22Rv1 (cell line): ENCODE measurements at regions not wholly inside any gene's neighbourhood (a gene's known extent, or its start where the extent isn't known, plus 50 kb on each side); places are given as distances from the start of the nearest gene placed in this dataset.

Experiments used
- H3K27ac ChIP-seq: fragments of 450-650 bp; 2 replicates; pipeline ENCODE4 v1.5.1; 2017
- ZFX ChIP-seq: fragments of 450-650 bp; IDR thresholded peaks from 2 replicates; pipeline ENCODE4 v1.6.1; 2017; ENCODE audit warnings: antibody characterized with exemption, borderline replicate concordance
- TF ChIP-seq, protein P1 (sequence below): fragments of 450-650 bp; IDR thresholded peaks from 2 replicates; pipeline ENCODE4 v1.5.1; 2017; ENCODE audit warnings: mild to moderate bottlenecking

DNA sequence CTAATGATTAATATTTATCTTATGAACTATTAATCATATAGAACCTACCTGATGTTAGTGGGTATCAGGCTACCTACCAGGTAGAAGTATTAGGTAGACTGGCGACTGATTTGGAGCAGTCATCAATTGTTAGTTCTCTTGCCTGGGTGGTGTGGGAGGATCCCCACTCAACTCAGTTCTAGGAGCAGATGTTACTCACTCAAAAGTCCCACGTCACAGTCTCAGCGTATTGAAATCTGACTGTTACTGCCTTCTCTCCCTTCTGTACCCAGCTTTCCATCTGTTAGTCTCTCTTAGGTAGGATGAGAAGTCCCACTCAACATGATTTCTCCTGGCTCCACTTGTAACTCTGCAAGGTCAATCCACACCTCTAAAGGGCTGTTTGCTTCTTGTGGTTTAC, 102.7 kb downstream of the OLFM4 start:
- no peak overlapping the region for H3K27ac ChIP-seq
- TF ChIP-seq, protein P1, sequence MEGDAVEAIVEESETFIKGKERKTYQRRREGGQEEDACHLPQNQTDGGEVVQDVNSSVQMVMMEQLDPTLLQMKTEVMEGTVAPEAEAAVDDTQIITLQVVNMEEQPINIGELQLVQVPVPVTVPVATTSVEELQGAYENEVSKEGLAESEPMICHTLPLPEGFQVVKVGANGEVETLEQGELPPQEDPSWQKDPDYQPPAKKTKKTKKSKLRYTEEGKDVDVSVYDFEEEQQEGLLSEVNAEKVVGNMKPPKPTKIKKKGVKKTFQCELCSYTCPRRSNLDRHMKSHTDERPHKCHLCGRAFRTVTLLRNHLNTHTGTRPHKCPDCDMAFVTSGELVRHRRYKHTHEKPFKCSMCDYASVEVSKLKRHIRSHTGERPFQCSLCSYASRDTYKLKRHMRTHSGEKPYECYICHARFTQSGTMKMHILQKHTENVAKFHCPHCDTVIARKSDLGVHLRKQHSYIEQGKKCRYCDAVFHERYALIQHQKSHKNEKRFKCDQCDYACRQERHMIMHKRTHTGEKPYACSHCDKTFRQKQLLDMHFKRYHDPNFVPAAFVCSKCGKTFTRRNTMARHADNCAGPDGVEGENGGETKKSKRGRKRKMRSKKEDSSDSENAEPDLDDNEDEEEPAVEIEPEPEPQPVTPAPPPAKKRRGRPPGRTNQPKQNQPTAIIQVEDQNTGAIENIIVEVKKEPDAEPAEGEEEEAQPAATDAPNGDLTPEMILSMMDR: no peak
- no peak for TF ChIP-seq ZFX

DNA sequence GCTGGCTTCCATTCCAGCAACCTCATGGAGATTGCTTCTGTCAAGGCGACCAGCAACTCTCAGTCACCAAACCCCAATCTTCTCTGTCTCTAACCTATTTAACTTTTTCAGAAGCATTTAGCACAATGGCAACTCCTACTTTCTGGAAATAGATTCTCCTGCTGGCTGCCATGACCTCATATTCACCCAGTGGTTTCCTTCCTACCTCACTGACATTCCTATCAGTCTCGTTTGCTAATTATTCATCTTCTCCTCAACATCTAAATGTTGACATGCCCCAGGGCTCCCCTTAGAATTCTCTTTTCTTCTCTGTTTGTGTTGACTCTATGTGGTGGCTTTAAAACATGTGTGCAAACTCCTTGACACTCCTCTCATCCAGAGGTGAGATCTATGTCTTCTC, 106.7 kb downstream of the OLFM4 start:
- TF ChIP-seq, protein P1: no peak
- no peak for TF ChIP-seq ZFX
- no peak overlapping the region for H3K27ac ChIP-seq

DNA sequence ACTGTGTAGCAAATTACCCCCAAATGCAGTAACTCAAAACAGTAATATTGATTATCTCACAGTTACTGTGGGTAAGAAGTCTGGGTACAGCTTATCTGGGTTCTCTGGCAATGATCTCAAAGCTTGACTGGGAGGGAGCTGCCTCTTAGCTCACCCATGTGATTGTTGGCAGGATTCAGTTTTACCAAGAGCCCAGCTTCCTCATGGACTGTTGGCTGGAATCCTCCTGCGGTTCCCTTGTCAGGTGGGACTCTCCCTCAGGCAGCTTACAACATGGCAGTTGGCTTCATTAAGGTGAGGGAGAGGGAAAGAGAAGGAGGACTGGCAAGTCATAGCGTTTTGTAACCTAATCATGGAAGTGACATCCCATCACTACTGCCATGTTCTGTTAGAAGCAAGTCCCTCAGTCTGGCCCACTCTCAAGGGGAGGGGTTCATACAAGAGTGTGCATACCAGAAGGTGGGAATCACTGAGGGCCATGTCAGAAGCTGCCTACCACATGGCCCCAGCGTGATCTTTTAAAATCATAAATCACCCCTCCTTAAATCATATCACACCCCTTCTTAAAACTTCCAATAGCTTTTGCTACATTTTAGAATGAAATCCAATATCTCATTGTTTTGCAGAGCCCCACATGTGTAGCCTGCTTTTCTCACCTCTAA, 108.1 kb downstream of the OLFM4 start:
- H3K27ac ChIP-seq: no peak overlapping the region
- TF ChIP-seq, protein P1: no peak
- TF ChIP-seq ZFX: no peak

DNA sequence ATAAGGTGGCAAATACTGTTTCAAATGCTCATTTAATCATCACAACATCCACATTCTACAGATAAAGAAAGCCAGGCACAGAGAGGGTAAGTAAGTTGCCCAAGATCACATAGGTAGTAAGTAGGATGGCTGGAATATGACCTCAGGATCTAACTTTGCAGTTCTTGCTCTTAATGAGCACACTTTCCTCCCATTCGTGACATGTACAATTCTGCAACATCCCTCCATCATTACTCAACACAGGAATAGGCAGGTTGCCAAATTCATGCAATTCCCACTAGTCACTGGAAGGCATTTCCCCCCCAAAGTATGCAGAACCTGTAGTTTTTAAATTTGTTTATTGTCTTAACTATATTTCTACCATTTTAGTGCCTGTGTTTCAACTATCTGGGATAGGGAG, 109.2 kb downstream of the OLFM4 start:
- H3K27ac ChIP-seq: no peak overlapping the region
- no peak for TF ChIP-seq ZFX
- TF ChIP-seq, protein P1: no peak

DNA sequence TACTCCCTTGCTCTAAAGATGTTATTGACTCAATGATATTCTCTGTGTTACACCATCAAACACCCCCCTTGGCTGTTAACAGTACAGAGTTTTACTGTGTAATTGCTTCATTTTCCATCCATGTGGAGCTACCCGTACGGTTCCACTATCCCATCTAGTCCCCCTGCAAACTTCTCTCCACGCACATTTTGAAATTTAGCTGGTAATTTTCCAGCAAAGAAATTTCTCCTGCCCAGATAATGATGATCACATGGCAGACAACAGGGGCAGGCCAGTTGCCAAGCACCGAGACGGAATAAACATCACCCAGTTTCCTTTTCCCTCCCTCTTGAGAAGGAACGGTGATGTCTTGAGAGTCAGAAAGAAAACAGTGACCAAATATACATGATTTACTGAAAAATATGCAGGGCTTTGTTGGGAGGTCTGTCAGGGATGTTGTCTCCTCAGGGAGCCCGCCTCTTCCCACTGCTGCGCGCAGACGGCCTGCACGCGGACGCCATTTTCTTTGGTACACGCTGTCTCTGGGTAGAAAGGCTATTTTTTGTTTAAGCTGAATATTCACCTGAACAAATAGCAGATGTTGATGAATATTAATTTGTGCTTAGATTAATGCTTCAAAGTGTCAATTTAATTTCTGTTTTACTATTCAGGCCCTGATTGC, 109.9 kb downstream of the OLFM4 start:
- TF ChIP-seq ZFX: no peak
- TF ChIP-seq, protein P1: no peak
- H3K27ac ChIP-seq: no peak overlapping the region

DNA sequence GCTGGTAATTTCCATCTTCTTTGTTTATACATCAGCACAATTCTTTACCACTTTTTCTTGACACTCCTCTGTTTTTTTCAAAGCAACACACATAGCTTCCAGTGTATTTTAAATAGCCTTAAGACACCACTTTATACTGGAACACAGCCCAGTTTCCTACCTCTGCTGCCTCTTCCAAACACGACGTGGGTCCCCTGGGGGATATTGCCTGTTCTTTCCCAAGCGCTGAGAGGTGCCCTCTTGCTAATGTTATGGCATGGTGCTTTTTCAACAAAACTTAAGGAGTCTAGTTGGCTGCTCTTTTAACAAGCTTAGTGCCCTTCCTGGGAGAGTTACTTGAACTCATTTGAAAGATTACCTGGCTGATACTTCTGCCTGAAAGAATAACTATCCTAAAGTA, 112.7 kb downstream of the OLFM4 start:
- TF ChIP-seq, protein P1: no peak
- no peak for TF ChIP-seq ZFX
- H3K27ac ChIP-seq: no peak overlapping the region

DNA sequence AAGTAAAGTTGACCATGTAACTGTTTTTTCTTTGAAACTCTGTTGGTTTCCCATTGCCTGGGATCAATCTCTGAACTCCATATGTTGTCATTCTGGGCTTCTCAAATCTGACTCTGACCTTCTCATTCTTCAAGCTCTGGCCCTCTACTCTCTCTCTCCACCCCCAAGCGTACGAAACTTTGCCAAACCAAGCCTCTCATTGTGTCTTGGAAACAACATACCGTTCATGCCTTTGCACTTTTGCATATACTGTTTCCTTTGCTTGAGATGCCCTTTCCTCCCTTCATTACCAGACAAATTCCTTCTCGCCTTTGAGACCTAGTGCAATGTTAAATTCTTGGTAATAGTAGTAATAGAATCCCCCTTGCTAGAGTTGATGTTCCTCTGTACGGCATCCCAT, 113.7 kb downstream of the OLFM4 start:
- no peak for TF ChIP-seq ZFX
- TF ChIP-seq, protein P1: no peak
- H3K27ac ChIP-seq: no peak overlapping the region
